OCI-M2 (cell line): ENCODE measurements at regions not wholly inside any gene's neighbourhood (a gene's known extent, or its start where the extent isn't known, plus 50 kb on each side); places are given as distances from the start of the nearest gene placed in this dataset.

Experiments used
- DNase-seq: peaks from one replicate; lab custom pipeline; 2025; ENCODE audit not compliant: unreplicated experiment; lab: John Stamatoyannopoulos, UW

DNA sequence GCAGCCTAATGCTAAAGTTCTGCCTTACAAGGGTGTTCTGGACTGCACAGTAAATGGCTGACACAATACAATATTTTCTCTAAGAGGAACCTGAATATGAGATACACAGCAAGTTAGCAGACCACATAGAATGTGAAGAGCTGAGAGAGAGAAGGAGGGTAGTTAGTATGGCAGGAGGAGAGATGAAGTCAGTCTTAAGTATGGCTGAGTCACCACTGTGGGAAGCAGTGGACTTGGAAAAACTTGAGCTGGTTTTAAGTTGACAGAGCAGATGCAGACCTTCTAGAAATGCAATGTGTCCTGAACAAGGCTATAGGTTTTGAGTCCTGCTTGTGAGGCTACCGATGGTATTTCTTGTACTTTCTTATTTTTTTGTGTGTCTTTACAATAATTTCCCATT, 172.5 kb downstream of the SH2D1A start:
- no peak for DNase-seq

DNA sequence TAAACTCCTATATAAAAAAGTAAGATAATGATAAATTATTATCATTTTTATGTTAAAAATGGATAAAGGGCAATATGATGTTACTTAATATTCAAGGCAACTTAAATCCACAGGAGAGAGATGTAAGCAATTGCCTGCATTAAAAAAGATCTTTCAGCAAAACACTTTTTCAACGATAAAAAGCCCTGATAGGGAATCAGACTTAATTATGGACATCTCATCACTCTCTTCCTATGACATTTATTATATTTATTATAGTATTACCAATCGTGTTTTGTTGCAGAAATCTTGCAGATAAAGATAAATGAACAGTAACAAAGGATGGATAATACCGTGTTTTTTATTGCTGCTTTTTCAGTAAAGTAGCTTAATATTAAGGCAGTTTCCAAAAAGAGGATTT, 178.5 kb downstream of the SH2D1A start:
- no peak for DNase-seq

GRCh38 chrX:124529786-124530185, 183.4 kb downstream of the SH2D1A start:
- DNase-seq: no peak

- no peak for DNase-seq
Measured at GRCh38 chrX:124530803-124531202, 184.4 kb downstream of the SH2D1A start.

DNA sequence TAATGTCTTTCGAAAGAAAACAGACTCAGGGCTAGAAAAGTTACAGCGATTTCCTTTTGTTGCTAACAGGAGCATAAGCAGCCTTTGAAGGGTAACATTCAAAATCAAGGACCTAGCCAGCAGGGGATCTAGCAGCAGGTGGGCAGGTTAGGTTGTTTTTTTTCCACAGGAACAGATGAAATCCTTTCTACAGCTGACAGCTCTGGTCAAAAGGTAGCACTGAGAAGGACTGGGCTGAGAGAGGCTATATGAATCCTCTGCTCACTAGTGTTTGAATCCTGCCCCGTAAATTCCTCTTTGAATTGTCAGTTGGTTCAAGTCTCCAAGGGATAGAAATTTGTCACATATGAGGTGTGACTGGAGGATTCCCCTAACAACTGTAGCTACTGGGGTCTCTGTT, 188.2 kb downstream of the SH2D1A start:
- no peak for DNase-seq

DNA sequence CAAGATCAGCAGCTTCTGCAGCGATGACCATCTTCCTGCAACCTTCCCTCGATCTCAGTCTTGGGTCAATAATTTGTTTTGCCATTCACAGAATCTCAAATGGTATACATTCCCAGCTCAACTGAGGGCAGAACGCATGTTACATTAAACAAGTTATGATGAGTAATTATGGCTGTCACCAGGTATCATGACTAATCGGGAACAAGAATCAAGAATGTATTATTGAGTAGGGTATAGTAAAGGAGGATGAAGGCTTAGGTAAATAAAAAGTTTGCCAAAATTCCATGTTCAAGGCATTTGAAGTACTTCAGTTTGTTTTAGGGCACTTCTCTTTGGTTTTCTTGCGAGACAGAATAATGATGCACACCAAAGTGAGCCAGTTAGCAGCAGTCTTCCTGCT, 194.1 kb downstream of the SH2D1A start:
- DNase-seq: no peak

DNA sequence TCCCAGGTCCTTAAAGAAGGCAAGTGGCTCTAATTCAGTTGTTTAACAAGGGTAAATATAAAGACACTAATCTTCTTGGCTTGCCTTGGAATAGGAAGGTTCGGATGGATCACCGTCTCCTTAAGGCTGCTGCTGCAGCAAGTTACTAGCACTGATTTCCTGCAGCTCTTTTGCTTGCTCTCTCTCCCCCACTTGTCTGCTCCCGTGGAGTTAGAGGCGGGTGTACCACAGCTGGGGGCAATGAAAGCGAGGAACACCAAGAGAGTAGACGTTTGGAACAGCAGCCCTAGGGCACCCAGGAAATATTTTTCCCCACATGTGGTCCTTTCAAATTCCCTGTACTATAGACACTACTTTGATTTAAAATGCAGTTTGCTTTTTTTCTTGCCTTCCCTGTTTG, 202.2 kb downstream of the SH2D1A start:
- no peak for DNase-seq

GRCh38 chrX:124555036-124555595, 208.8 kb downstream of the SH2D1A start:
- no peak for DNase-seq

DNA sequence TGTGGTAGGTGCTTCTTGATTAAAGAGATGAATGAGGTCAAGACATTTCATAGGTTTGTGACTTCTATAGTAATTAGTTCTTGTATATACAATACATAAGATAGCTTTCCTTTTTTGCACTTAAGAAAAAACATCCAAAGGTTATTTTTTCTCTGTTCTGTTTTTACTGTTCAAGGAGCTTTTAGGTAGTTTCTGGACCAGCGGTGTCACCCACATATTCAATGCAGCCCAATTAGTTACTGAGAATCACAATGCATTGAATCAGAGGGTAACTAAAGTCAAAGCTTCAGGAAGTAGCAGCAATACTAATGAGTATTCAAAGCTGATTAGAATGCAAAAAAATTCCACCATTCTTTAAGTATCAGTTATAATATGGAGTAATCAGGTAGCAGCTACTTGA, 211.6 kb downstream of the SH2D1A start:
- no peak for DNase-seq

- no peak for DNase-seq
Measured at GRCh38 chrX:124573468-124573867, 227.1 kb downstream of the SH2D1A start.

- no peak for DNase-seq
Measured at GRCh38 chrX:124592744-124593143, 246.4 kb downstream of the SH2D1A start.

- no peak for DNase-seq
Measured at GRCh38 chrX:124594017-124594651, 247.8 kb downstream of the SH2D1A start.

DNA sequence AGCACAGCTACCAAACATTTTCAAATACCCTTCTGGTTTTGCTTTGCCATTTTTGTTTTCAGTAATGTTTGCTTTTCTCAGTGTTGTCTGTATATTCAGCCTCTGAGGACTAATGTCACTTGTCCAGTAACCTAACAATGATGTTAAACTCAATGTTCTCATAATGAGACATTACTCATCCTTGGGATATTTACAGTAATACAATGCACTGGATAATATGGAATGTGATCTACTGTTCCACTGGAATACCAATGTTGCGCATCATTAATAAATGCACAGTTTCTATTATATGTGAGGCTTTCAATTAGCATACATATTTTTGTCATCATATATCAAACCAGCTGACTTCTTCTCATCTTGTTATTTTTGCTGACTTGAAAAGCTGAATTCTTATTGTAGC, 259.1 kb downstream of the SH2D1A start:
- DNase-seq: no peak

- DNase-seq: no peak
Measured at GRCh38 chrX:124606724-124607123, 260.4 kb downstream of the SH2D1A start.

DNA sequence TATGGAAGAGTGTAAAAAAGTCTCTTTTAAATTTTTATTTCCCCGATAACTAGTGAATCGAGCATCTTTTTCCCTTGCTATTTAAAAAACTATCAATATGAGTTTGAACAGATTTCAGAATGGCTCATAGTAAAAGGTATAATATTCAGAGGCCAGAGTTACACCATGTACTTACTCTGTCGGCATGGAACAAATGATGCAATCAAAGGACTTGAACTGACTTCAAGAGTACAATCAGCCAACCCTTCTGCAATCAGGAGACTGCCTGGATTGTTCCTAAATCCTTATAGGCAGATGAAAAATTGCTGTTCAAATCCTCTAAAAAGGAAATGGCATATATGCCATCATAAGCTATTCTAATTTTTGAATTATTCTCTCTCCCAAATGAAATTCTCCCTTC, 273.3 kb downstream of the SH2D1A start:
- DNase-seq: no peak

DNA sequence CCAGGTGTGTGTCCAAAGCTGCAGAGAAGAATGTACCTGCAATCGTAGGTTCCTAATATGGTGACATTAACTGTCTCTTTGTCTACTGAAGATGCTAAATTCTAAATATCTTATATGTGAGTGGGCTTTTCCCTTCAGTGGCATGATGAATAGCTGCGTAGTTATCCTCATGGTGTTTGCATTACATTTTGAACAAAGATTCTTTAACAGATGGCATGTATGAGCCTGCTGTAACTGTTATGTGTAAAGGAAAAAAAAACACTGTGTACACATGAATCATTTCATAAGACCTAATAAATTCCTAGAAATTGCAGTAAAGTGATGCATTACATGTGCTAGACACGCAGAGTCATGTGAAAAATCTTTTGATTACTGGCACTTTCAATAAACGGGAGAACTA, 288.0 kb downstream of the SH2D1A start:
- DNase-seq: no peak

DNA sequence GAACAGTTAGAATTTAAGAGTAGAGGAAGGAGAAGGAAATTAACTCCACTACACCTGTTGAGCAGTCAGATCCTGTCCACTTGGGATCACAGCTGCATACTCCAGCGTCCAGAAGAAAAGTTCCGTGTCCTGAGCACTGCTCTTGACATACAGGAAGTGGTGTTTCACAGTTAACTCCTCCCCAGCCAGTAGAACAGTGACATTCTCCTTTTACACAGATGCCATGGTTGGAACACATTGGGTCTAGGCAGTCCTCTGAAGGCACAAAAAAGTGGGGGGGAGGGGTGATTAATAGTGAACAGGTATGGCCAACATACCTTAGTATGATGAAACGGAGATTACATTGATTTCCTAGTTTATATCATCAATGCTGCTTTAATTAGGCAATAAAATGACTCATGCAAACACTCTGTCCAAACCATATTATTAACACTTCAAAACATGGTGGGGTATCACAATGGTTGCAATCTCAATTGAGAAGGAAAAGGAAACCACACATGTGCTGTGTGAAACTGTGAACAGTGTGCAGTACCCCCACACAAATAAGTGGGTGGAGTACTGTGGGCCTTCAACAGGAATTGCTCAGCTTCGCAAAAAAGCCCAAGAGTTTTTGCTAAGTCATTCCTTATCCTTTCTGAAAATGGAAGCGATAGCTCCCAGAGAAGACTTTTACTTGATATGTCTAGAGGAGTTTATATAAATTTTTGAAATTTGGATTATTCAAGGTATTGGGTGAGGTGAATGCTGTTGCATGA, 295.6 kb downstream of the SH2D1A start:
- DNase-seq: no peak

GRCh38 chrX:124646403-124646802, 300.0 kb downstream of the SH2D1A start:
- DNase-seq: no peak

DNA sequence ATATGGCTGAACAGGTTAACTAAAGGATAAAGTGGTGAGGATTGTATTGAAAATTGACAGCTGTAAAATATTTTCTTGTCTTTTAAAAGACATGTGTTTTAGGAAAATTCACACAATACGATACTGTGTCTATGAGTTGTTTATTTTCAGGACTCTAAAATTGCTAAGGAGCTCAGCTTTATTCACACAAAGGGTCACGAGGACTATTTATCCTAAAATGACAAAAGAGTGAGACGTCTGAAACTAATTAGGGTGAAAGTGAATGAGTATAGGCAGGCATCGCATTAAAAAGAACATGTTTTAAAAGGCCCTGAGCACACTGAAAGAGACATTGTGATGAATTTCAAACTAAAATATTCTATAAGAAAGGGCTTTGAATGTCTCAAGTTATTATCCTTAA, 304.7 kb downstream of the SH2D1A start:
- DNase-seq: no peak

GRCh38 chrX:124665621-124666400, 319.4 kb downstream of the SH2D1A start:
- no peak for DNase-seq

GRCh38 chrX:124679199-124679598, 332.8 kb downstream of the SH2D1A start:
- no peak for DNase-seq

DNA sequence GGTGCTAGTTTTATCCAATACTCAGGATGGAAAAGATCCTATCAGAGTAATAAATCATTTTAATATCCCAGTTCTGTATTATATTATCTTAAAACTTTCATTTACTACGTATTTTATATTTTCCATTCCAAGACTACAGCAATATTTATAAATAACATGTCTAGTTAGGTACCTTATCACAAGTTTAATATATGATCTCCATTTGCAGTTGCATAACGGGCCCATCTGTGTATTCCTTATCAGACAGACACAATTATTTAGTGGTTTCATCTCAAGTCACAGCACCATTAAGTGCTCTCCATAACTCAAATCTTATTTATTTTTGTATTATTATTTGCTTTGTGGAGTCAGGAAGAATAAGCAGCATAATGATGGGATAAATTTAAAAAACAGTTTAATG, 333.9 kb downstream of the SH2D1A start:
- no peak for DNase-seq
